ENCODE measurements at regions not wholly inside any gene's neighbourhood (a gene's known extent, or its start where the extent isn't known, plus 50 kb on each side); places are given as distances from the start of the nearest gene placed in this dataset.

DNA sequence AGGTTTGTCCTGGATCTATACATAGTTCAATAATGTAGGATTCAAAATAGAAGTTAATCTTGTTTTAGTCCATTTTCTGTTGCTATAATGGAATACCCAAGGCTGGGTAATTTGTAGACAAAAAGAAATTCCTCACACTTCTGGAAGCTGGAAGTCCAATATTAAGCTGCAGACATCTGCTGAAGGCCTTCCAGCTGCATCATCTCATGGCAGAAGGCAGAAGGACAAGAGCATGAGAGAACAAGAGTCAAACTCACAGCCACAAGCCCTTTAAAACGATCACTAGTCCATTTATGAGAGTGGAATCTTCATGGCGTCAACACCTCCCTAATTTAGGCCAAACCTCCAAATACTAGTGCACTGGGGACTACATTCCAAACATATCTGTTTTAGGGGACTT, 669.3 kb downstream of the ROBO2 start:
- TF ChIP-seq, protein P1, sequence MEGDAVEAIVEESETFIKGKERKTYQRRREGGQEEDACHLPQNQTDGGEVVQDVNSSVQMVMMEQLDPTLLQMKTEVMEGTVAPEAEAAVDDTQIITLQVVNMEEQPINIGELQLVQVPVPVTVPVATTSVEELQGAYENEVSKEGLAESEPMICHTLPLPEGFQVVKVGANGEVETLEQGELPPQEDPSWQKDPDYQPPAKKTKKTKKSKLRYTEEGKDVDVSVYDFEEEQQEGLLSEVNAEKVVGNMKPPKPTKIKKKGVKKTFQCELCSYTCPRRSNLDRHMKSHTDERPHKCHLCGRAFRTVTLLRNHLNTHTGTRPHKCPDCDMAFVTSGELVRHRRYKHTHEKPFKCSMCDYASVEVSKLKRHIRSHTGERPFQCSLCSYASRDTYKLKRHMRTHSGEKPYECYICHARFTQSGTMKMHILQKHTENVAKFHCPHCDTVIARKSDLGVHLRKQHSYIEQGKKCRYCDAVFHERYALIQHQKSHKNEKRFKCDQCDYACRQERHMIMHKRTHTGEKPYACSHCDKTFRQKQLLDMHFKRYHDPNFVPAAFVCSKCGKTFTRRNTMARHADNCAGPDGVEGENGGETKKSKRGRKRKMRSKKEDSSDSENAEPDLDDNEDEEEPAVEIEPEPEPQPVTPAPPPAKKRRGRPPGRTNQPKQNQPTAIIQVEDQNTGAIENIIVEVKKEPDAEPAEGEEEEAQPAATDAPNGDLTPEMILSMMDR (IDR thresholded peaks at IDR 0.05) = no peak
- no peak for TF ChIP-seq POLR2A (IDR thresholded peaks at IDR 0.05)

All from testis (tissue), 2 donors.